DMS53 treated with DMSO at 0.1 percent for 48 hours (cell line): ENCODE measurements at regions not wholly inside any gene's neighbourhood (a gene's known extent, or its start where the extent isn't known, plus 50 kb on each side); places are given as distances from the start of the nearest gene placed in this dataset.
"Not testable (repeated sequence)": the region's sequence is repeated elsewhere in the genome, so short reads cannot be mapped to it uniquely, and the experiment has no call there.

Source experiments
- DNase-seq: peaks from one replicate; lab custom pipeline; 2025; ENCODE audit not compliant: unreplicated experiment; lab: John Stamatoyannopoulos, UW

DNA sequence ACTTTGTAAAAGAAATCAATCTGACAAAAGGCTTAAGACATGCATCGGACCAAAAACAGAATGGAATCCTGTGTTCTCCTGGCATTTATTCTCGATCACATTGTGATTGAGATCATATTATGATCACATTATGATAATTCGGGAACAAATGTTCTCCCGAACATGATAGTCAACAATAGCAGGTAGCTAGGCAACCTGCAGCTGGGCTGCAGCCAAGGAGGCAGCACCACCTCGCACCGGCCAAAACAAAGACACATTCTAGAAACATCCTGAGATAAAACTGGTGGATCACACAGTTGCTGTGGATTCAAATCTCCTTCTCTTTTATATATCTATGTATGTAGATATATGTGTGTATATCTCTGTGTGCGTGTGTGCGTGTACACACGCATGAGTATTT is 480.6 kb upstream of the CYLC2 start:
- DNase-seq, result no peak

DNA sequence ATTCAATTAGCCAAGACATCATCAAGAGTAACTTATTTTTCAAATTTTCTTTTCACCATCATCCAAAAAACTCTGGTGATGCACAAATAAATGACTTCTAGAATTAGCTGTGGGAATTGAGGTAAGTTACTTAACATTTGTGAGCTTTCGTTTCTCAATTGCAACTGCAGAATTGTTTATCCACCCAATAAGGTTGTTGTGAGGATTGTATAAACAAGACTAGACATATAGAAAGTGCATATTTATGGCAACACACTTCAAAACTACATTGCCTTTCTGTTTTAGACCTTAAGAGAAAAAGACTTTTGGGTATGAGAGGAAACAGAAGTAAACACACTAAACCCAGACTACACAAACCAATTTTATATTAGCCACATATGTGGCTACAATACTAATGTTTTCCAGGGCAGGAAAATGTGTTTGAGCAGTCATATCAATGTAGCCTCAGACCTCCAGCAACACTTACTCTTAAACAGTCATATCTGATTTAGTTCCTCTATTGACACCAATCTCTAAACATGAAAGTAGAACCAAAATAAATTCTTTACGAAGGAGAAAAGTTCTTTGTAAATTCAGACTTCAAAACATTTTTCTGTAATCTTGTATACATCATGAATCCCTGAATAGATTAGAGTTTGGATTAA is 488.0 kb upstream of the CYLC2 start:
- DNase-seq, result no peak

DNA sequence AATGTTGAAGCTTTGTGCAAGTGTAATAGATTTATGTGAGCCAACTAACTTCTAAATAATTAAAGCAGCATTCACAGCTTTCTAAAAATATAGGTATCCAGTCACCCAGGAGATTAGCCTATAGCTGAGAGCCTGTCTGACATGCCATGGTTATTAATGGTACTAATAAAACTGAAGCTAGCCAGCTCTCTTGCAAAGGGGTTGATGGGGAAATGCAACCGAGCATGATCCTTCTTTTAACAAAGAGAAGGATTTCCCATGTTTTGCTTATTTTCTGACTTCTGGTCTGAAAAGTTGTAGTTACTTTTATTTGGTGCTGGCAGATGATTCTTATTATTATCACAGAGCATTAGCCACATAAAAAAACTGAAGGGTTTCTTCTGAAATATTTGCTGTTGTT is 488.7 kb upstream of the CYLC2 start:
- no peak for DNase-seq

DNA sequence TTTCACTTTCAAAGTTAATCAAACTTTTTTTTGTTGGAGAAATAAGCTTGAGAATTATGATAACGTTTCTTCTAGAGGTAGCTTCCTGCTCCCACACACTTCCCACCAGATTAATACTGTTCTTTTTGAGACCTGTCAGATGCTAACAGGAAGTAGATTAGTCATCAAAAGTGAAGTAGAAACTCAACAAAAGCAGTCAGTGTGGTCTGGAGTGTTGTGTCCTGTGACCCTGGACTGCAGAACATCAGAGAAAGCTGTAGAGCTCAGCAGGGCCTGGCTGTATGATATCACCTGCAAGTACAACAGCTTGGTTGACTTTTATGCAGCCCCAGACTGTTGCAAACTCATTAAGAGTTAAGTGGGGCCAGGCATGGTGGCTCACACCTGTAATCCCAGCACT is 495.7 kb upstream of the CYLC2 start:
- DNase-seq, result peak; percentile 40

DNA sequence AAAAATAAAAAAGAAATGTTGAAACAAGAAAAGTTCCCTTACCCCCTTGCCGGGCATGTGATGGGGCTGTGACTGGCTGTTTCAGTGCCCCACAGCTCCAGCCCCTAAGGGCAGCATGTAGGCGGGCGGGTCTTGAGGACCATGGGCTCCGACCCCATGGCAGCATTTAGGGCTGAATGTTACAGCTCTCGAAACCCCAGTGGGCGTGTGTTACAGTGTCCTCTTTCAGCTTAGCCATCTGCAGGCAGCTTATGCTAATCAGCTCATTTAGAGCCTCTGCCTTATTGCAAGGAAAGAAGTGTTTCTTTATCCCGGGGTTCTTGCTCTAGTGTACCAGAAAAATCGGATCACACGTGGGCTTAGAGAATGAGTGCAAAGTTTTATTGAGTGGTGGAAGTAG is 497.4 kb upstream of the CYLC2 start:
- no peak for DNase-seq

DNA sequence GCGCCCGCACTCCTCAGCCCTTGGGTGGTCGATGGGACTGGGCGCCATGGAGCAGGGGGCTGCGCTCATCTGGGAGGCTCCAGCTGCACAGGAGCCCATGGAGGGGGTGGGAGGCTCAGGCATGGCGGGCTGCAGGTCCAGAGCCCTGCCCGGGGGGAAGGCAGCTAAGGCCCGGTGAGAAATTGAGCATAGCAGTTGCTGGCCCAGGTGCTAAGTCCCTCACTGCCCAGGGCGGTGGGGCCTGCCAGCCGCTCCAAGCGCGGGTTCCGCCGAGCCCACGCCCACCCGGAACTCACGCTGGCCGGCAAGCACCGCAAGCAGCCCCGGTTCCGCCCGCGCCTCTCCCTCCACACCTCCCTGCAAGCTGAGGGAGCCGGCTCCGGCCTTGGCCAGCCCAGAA is 508.2 kb upstream of the CYLC2 start:
- not testable (repeated sequence) for DNase-seq

DNA sequence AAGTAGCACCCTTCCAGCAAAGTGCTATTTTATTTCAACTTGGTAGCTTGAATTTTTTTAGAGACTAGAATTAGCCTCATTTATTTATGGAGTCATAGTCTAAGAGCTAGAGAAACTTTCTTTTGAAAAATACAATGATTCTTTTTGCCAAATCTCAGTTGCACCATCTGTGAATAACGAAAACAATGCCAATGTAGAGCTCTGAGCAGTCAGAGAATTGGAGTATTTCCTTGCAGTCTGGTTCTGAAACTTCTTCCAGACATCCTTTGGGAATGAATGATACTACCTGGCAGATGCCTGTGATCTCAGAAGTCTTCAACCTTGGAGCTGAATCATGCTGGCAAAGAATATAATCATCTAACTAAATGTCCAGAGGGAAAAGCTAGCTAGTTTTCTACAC is 511.5 kb upstream of the CYLC2 start:
- DNase-seq, result no peak

DNA sequence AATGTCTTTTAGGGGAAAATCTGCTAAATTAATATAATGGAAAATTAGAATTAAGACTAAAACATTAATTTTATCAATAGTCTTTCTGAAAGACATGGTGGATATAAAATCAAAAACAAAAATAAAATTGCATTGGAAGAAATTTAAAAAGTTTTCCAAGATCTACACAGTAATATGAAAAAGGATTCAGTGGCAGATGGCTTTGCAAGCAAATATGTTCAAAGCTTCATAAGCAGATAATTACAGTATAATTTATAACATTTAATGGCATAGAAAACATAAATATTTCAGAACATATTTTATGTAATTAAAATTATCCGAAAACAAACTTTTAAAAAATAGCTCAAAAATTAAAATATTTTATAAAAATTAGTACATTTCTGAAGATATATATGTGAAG is 512.4 kb upstream of the CYLC2 start:
- no peak for DNase-seq

DNA sequence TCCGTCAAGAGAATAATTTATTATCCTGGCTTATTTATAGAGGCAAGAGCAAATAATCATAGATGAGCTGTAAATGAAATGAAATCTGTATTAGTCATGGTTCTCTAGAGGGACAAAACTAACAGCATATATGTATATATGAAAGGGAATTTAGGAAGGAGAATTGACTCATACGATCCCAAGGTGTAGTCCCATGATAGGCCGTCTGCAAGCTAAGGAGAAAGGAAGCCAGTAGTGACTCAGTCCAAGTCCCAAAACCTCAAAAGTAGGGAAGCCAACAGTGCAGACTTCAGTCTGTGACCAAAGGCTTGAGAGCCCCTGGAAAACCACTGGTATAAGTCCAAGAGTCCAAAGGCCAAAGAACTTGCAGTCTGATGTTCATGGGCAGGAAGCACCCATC is 515.9 kb upstream of the CYLC2 start:
- no peak for DNase-seq

DNA sequence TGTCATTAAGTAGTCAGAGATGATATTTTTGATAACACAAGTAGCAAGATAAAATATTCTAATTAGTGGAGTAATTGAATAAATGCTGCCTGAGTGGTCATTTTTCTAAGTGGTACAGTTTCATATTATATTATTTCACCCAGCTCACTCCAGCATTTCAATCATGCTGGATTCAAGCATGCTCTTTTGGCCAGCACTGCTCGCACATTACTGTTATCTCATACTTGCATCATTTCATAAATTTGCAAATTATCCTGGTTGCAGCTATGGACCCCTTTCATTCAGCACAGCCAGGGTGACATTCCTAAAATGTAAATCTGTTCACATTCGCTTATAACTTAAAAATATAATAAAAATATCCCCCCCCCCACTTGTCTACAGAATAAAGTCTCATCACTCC is 520.8 kb upstream of the CYLC2 start:
- DNase-seq, result no peak

DNA sequence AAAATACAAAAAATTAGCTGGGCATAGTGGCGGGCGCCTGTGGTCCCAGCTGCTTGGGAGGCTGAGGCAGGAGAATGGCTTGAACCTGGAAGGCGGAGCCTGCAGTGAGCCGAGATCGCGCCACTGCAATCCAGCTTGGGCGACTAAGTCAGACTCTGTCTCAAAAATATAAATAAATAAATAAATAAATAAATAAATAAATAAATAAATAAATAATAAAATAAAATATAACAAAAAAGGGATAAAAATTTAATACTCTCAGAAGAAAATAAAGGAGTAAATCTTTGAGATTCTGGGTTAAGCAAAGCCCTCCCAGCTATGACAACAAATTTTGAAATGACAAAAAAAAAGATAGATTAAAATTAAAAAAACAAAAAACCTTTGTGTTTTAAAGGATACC is 525.7 kb upstream of the CYLC2 start:
- not testable (repeated sequence) for DNase-seq

DNA sequence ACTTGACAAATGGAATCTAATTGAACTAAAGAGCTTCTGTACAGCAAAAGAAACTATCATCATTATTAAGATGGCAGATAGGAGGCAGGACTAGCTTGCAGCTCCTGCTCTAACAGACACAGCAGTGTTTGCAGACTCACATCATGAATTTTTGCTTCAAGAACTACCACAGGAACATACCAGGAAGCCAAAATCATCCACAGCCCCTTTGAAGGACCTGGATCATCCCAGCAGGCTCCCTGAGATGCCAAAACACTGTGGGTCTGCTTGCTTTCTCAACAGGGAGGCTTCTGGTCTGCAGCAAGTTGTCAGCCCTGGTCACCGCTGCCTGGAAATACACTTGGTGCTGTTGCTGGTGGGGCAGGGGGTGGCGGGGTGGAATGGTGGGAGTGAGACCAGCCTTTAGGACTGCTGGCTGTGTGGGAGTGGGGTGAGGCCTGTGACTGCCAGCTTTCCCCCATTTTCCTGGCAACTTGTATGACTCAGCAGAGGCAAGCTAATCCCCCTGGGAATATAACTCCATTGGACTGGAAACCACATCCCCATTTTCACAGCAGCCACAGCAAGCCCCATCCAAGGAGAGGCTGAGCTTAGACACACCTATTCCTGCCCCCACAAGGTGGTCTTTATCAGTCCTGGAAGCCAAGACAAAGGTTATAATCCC is 533.8 kb upstream of the CYLC2 start:
- no peak for DNase-seq

DNA sequence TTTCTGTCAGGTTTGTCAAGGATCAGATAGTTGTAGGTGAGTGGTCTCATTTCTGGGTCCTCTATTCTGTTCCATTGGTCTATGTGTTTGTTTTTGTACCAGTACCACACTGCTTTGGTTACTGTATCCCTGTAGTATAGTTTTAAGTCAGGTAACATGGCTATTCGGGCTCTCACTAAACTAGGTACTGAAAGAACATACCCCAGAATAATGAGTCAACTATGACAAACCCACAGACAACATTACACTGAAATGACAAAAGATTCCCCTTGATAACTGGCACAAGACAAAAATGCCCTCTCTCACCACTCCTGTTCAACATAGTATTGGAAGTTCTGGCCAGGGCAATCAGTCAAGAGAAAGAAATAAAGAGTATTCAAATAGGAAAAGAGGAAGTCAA is 535.3 kb upstream of the CYLC2 start:
- DNase-seq, result no peak

DNA sequence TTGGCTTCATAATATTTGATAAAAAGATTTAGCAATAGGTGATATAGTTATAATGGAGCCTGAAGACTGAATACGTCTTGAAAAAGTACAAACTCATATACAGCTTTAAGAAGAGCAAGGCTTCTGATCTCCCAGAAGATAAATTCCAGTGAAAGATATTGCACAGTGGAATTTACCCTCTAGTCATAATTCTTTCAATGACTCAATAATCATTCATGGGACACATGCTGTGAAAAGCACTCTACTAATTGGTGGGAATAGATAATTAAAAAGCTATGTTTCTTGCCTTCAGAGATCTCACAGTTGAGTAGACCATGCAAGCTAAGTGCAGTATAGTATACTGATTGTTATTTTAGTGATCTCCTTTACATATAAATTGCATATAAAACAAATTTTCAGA is 538.6 kb upstream of the CYLC2 start:
- DNase-seq, result no peak

DNA sequence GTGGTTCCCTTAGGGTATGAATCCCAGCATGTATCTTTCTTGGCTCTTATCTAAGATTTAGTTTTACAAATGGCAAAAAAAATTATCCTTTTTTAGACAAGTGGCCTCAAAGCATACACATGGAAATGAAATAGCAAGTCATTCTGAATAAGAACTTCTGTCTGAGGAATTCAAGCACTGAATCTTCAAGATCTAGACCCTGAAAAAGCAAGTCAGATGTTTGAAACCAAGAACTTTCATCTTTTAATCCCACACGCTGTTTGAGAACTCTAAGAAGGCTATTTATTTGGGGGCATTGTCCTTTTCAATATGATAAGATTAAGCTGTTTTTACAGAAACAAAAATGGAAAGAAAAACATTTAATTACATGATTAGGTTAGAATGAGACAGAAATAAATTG is 549.2 kb upstream of the CYLC2 start:
- DNase-seq, result no peak

DNA sequence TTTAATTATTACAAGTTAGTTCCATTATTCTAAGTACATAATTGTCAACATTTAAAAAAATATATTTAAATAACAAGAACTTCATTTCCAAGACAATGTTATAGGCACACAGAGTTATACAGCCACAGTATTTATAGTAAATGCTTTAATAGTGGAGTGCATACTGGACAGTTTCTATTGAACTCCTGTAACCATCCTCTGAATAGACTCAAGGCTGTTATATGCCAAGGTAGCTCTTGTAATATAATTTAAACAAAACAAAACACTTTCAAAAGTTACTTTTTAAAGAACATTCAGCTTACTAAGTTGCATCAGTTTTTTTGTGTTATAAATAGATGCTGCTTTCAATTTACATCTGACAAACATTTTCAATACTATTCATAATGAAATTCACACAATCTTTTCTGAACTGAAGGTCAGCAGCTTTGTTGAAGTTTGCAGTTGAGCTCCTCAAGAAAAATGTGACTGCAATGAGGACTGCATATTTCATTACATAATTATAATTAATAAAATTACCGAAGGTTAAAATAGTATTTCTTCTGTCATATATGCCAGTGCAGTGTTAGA is 549.9 kb upstream of the CYLC2 start:
- DNase-seq, result no peak

DNA sequence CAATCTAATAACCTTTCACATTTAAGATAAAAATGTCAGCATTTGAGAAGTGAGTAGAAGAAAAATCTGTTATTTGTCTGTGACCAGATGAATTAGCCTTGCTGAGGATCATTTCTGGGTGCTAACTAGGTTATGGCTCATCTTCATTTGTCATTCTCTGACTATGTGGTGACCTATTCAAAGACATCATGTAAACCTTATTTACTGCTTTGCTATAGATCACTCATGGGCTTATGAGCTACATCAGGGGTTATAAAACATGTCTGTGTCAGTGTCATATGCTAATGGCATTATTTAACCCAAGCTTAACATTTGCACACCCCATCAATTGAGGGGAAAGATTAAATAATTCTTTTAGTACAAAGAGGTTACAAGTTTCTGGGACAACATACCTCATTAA is 555.5 kb upstream of the CYLC2 start:
- DNase-seq, result no peak

DNA sequence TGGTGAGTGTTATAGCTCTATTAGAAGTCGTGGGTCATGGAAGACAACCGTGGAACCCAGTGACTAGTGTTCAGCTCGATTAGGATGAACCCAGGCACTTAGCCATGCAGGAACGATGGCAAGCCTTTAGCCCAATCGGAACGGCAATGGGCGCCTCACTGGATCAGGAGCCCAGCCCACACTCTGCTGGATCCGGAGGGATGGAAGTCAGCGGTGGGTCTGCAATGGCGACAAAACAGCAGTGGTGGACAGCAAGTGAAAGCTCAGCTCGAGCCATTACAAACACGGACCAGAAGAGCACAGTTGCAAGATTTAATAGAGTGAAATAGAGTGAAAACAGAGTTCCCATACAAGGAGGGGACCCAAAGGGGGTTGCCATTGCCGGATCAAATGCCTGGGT is 558.5 kb upstream of the CYLC2 start:
- not testable (repeated sequence) for DNase-seq

DNA sequence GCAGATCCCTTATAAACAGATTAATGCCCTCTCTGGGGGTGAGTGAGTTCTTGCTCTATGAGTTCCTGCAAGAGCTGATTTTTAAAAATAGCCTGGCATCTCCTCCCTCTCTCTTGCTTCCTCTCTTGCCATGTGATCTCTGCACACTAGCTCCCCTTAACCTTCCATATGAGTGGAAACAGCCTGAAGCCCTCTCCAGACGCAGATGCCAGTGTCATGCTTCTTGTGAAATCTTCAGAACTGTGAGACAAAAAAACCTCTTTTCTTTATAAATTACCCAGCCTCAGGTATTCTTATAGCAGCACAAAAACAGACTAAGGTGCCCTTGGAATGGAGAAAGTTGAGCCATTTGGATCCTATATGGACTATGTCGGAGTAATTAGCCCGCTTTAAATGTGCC is 559.7 kb upstream of the CYLC2 start:
- no peak for DNase-seq

DNA sequence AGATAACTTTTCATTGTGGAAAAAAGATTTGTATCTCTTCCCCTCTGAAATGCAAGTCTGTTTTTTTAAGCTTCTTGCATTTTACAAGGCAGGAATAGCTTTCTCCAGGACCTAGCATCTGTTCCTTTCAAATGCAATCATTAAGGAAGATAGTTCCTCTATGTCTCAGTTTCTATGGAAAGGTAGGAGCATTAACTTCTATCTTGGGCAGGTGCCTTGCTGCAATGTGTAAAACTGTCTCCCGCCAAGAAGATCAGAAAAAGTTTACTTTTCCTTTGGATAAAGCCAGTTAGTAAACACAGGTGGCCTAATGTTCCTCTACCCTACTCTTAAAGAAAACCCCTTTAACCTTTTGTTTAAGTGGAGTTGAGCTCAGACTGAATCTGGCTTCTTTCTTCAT is 560.6 kb upstream of the CYLC2 start:
- DNase-seq, result no peak

DNA sequence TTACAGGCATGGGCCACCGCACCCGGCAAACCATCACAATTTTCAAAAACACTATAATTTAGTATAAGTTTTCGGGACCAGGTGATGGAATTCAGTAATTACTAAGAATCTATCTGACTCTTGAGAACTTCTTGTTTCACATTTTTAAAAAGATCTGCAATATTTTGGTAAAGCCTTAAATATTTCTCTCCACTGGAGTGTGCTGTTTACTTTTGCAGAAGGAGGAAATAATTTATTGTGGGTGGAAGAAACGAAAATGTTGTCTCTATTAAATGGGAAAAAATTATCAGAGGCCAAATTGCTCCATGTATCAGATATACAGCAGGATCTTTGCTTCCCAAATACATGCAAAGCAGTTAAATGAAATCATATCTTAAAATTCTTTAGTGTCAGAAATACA is 566.8 kb upstream of the CYLC2 start:
- no peak for DNase-seq

DNA sequence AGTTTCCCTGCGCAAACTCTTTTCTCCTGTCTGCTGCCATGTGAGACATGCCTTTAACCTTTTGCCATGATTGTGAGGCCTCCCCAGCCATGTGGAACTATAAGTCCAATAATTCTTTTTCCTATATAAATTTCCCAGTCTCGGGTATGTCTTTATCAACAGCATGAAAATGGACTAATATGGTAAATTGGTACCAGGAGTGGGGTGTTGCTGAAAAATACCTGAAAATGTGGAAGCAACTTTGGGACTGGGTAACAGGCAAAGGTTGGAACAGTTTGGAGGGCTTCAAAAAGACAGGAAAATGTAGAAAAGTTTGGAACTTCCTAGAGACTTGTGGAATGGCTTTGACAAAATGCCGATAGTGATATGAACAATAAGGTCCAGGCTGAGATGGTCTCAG is 578.9 kb upstream of the CYLC2 start:
- not testable (repeated sequence) for DNase-seq
